GM19240 (cell line): ENCODE measurements at regions not wholly inside any gene's neighbourhood (a gene's known extent, or its start where the extent isn't known, plus 50 kb on each side); places are given as distances from the start of the nearest gene placed in this dataset.
A peak's percentile ranks its signal among the peaks of the same experiment; 100 is the strongest.

Source experiments
- DNase-seq: peaks from one replicate; pipeline ENCODE4 v3.0.0; 2011; ENCODE audit warnings: low spot score; ENCODE audit not compliant: insufficient read length

GRCh38 chr1:42096554-42096953 lies 56.7 kb upstream of the GUCA2B start:
- no peak for DNase-seq

GRCh38 chr1:42089246-42089645 lies 64.0 kb upstream of the GUCA2B start:
- DNase-seq: no peak

GRCh38 chr1:42086146-42086545 lies 67.1 kb upstream of the GUCA2B start:
- no peak for DNase-seq

GRCh38 chr1:42085596-42085995 lies 67.6 kb upstream of the GUCA2B start:
- DNase-seq: no peak

- DNase-seq: no peak
Measured at GRCh38 chr1:42081475-42081874, 71.7 kb upstream of the GUCA2B start.

GRCh38 chr1:42075179-42075578 lies 78.0 kb upstream of the GUCA2B start:
- DNase-seq: no peak

- no peak for DNase-seq
Measured at GRCh38 chr1:42070996-42071395, 82.2 kb upstream of the GUCA2B start.

- DNase-seq: no peak
Measured at GRCh38 chr1:42057800-42058199, 95.4 kb upstream of the GUCA2B start.

- no peak for DNase-seq
Measured at GRCh38 chr1:42056460-42056859, 96.8 kb upstream of the GUCA2B start.

GRCh38 chr1:42055061-42055460 lies 98.1 kb upstream of the GUCA2B start:
- no peak for DNase-seq

GRCh38 chr1:42052072-42052699 lies 101.0 kb upstream of the GUCA2B start:
- DNase-seq: no peak

- DNase-seq: no peak
Measured at GRCh38 chr1:42047508-42047880, 105.7 kb upstream of the GUCA2B start.

- DNase-seq: no peak
Measured at GRCh38 chr1:42046761-42047507, 106.3 kb upstream of the GUCA2B start.

GRCh38 chr1:42044346-42044745 lies 108.9 kb upstream of the GUCA2B start:
- DNase-seq: no peak

GRCh38 chr1:42043811-42044210 lies 109.4 kb upstream of the GUCA2B start:
- no peak for DNase-seq

GRCh38 chr1:42043182-42043581 lies 110.0 kb upstream of the GUCA2B start:
- no peak for DNase-seq

- no peak for DNase-seq
Measured at GRCh38 chr1:42041031-42041430, 112.2 kb upstream of the GUCA2B start.

- no peak for DNase-seq
Measured at GRCh38 chr1:42040159-42040558, 113.1 kb upstream of the GUCA2B start.

- no peak for DNase-seq
Measured at GRCh38 chr1:42038261-42038660, 114.9 kb upstream of the GUCA2B start.

- no peak for DNase-seq
Measured at GRCh38 chr1:42037586-42037985, 115.6 kb upstream of the GUCA2B start.

GRCh38 chr1:42037161-42037560 lies 116.0 kb upstream of the GUCA2B start:
- no peak for DNase-seq

GRCh38 chr1:42035830-42036604 lies 117.2 kb upstream of the GUCA2B start:
- DNase-seq: peak; percentile 89
